SK-N-SH (cell line): ENCODE measurements at regions not wholly inside any gene's neighbourhood (a gene's known extent, or its start where the extent isn't known, plus 50 kb on each side); places are given as distances from the start of the nearest gene placed in this dataset.

Source experiments
- CTCF ChIA-PET: fragments of 300-600, 350-600 bp; formaldehyde crosslinking; extraction: SDS; loops from one replicate; lab custom pipeline; 2021; lab: Yijun Ruan, JAX
- POLR2A ChIA-PET: fragments of 350-600 bp; sonication (Branson Sonifier 250); formaldehyde crosslinking; extraction: SDS; loops from one replicate; lab custom pipeline; 2020; ENCODE audit warnings: antibody characterized with exemption, inconsistent platforms; lab: Yijun Ruan, JAX
- DNase-seq: peaks from one replicate; pipeline ENCODE4 v3.0.0; 2012
- H2AFZ ChIP-seq: fragments of 200-600 bp; sonication (generic); 2 replicates; pipeline ENCODE4 v1.8.1; 2016; ENCODE audit warnings: antibody characterized with exemption, mild to moderate bottlenecking, low read depth
- H3F3A ChIP-seq: fragments of 200-600 bp; sonication (generic); replicated peaks from 2 replicates; pipeline ENCODE3; 2016; ENCODE audit warnings: antibody characterized with exemption, mild to moderate bottlenecking; ENCODE audit not compliant: insufficient read depth
- H3K27ac ChIP-seq, 2 experiments: fragments of 200-500 bp in 1 of 2; fragments of 200-600 bp in 1 of 2; sonication (Bioruptor generic) in 1 of 2; sonication (generic), shearing (Covaris generic) in 1 of 2; 2 replicates each; pipeline versions ENCODE4 v1.5.1 to v1.6.1; 2014 to 2016; ENCODE audit warnings: low read depth in 2 of 2, inconsistent platforms in 1 of 2, low read length in 1 of 2, mild to moderate bottlenecking in 1 of 2, mixed read lengths in 1 of 2
- H3K27me3 ChIP-seq: fragments of 200-600 bp; sonication (generic), shearing (Covaris generic); 2 replicates; pipeline ENCODE4 v1.6.1; 2016; ENCODE audit warnings: mixed run types; ENCODE audit not compliant: insufficient read depth
- H3K36me3 ChIP-seq, 2 experiments: fragments of 200-500 bp in 1 of 2; fragments of 200-600 bp in 1 of 2; sonication (Bioruptor generic) in 1 of 2; sonication (generic) in 1 of 2; replicated peaks in 1 of 2; 2 replicates each; pipeline versions ENCODE3 to v1.5.1; 2014 to 2016; ENCODE audit warnings: low read length in 1 of 2, mild to moderate bottlenecking in 1 of 2; ENCODE audit not compliant: insufficient read depth in 2 of 2, control insufficient read depth in 1 of 2
- H3K4me1 ChIP-seq, 2 experiments: fragments of 200-500 bp in 1 of 2; fragments of 200-600 bp in 1 of 2; sonication (Bioruptor generic) in 1 of 2; sonication (generic), shearing (Covaris generic) in 1 of 2; 2 replicates each; pipeline versions ENCODE4 v1.5.1 to v1.6.1; 2014 to 2016; ENCODE audit warnings: low read depth in 1 of 2, low read length in 1 of 2, mixed run types in 1 of 2; ENCODE audit not compliant: insufficient read depth in 2 of 2, control insufficient read depth in 1 of 2
- H3K4me2 ChIP-seq: fragments of 200-600 bp; sonication (generic), shearing (Covaris generic); 2 replicates; pipeline ENCODE4 v1.6.1; 2017; ENCODE audit warnings: mixed run types
- H3K4me3 ChIP-seq, 2 experiments: fragments of 200-500 bp in 1 of 2; fragments of 200-600 bp in 1 of 2; sonication (Bioruptor generic) in 1 of 2; sonication (generic), shearing (Covaris generic) in 1 of 2; 2 replicates each; pipeline versions ENCODE4 v1.5.1 to v1.8.1; 2014 to 2016; ENCODE audit warnings: low read depth in 2 of 2, inconsistent platforms in 1 of 2, low read length in 1 of 2, mild to moderate bottlenecking in 1 of 2, mixed read lengths in 1 of 2, moderate library complexity in 1 of 2
- H3K79me2 ChIP-seq: fragments of 200-600 bp; sonication (generic); 2 replicates; pipeline ENCODE4 v1.8.1; 2017; ENCODE audit warnings: mild to moderate bottlenecking; ENCODE audit not compliant: insufficient read depth
- H3K9ac ChIP-seq: fragments of 200-600 bp; sonication (generic); 2 replicates; pipeline ENCODE4 v1.6.1; 2017; ENCODE audit warnings: mixed run types
- H3K9me2 ChIP-seq: fragments of 200-600 bp; sonication (generic); 2 replicates; pipeline ENCODE4 v1.6.1; 2017; ENCODE audit warnings: mixed run types
- H3K9me3 ChIP-seq: fragments of 200-600 bp; sonication (generic); 2 replicates; pipeline ENCODE4 v1.6.1; 2017; ENCODE audit warnings: mixed run types, mild to moderate bottlenecking, moderate library complexity
- H4K20me1 ChIP-seq: fragments of 200-600 bp; sonication (generic); 2 replicates; pipeline ENCODE4 v1.6.1; 2017; ENCODE audit warnings: mild to moderate bottlenecking, mixed run types; ENCODE audit not compliant: insufficient read depth
- CHD2 ChIP-seq: fragments of 150-350 bp; IDR thresholded peaks from 2 replicates; pipeline ENCODE4 v1.6.1; 2018; ENCODE audit warnings: low read length; ENCODE audit not compliant: partially characterized antibody
- ELF1 ChIP-seq: IDR thresholded peaks from 2 replicates; pipeline ENCODE4 v1.4.0; 2012
- FOSL2 ChIP-seq: IDR thresholded peaks from 2 replicates; pipeline ENCODE4 v1.4.0; 2012; ENCODE audit warnings: low read depth, mild to moderate bottlenecking, moderate library complexity, borderline replicate concordance
- FOXJ3 ChIP-seq: sonication (generic); formaldehyde crosslinking; IDR thresholded peaks from 2 replicates; pipeline ENCODE4 v1.5.1; 2020; ENCODE audit warnings: mild to moderate bottlenecking, missing genetic modification reagents
- FOXM1 ChIP-seq: IDR thresholded peaks from 2 replicates; pipeline ENCODE4 v1.4.0; 2012; ENCODE audit warnings: low read depth, mild to moderate bottlenecking
- NFIC ChIP-seq: IDR thresholded peaks from 2 replicates; pipeline ENCODE4 v1.4.0; 2012; ENCODE audit warnings: borderline replicate concordance
- NRF1 ChIP-seq: IDR thresholded peaks from 2 replicates; pipeline ENCODE4 v1.6.1; 2012; ENCODE audit warnings: low read depth, mild to moderate bottlenecking, low read length
- RAD21 ChIP-seq: IDR thresholded peaks from 2 replicates; pipeline ENCODE4 v1.6.1; 2012; ENCODE audit warnings: mild to moderate bottlenecking, low read length
- RCOR1 ChIP-seq: fragments of 150-350 bp; IDR thresholded peaks from 2 replicates; pipeline ENCODE4 v1.6.1; 2017; ENCODE audit warnings: antibody characterized with exemption, low read length
- REST ChIP-seq: IDR thresholded peaks from 2 replicates; pipeline ENCODE4 v1.6.1; 2012; ENCODE audit warnings: mild to moderate bottlenecking, low read depth, low read length, moderate library complexity
- RXRA ChIP-seq: IDR thresholded peaks from 2 replicates; pipeline ENCODE4 v1.4.0; 2012; ENCODE audit warnings: low read depth, mild to moderate bottlenecking, borderline replicate concordance
- SIN3A ChIP-seq: IDR thresholded peaks from 2 replicates; pipeline ENCODE4 v1.6.1; 2012; ENCODE audit warnings: low read depth, mild to moderate bottlenecking, low read length, moderate library complexity, borderline replicate concordance
- SMC3 ChIP-seq: IDR thresholded peaks from 2 replicates; pipeline ENCODE4 v1.6.1; 2012; ENCODE audit warnings: low read depth, low read length, improper control_type of control experiment
- YY1 ChIP-seq: IDR thresholded peaks from 2 replicates; pipeline ENCODE4 v1.4.0; 2012; ENCODE audit warnings: low read depth, mild to moderate bottlenecking
- WGBS: methylation state at CpG from one replicate; pipeline ENCODE4 v1.1.6; 2017; ENCODE audit warnings: low lambda C conversion rate; 5-methylcytosine and 5-hydroxymethylcytosine counted together
- TF ChIP-seq, protein P1 (sequence below): fragments of 150-350 bp; IDR thresholded peaks from 2 replicates; pipeline ENCODE4 v1.6.1; 2017; ENCODE audit warnings: antibody characterized with exemption, low read length, low read depth, borderline replicate concordance
- TF ChIP-seq, protein P2 (sequence below): fragments of 200-600 bp; sonication (generic); IDR thresholded peaks from 2 replicates; pipeline ENCODE4 v1.6.1; 2017; ENCODE audit warnings: antibody characterized with exemption, mild to moderate bottlenecking, moderate library complexity
- TF ChIP-seq, protein P3 (sequence below): fragments of 150-350 bp; IDR thresholded peaks from 2 replicates; pipeline ENCODE4 v1.6.1; 2016; ENCODE audit warnings: mild to moderate bottlenecking, low read depth, low read length
- TF ChIP-seq, protein P4 (sequence below): IDR thresholded peaks from 2 replicates; pipeline ENCODE4 v1.4.0; 2012; ENCODE audit warnings: low read depth, borderline replicate concordance
- TF ChIP-seq, protein P5 (sequence below): IDR thresholded peaks from 2 replicates; pipeline ENCODE4 v1.4.0; 2012; ENCODE audit warnings: low read depth

DNA sequence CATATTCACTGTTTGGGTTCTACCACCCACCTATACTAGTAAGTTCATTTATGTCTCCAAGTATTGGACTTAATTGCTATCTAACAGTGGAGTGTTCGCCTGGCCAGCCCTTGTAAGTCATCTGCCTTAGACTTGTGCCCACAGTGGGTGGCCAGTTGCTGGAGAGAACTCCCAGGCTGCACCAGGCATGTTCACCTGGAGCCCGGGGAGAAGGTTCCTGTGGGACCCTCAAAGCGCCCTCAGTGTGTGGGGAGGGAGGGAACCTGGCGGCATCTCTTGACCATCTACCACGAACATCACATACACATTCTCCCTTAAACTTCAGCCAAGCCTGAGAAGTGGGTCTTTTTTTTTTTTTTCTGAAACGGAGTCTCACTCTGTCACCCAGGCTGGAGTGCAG is 138.1 kb downstream of the CPZ start:
- DNase-seq, result no peak
- H3K27ac ChIP-seq, result no peak overlapping the region
- POLR2A ChIA-PET, result no interaction called here
- H3K79me2 ChIP-seq, result no peaks in the 10 kb centered on the region
- TF ChIP-seq, protein P1, sequence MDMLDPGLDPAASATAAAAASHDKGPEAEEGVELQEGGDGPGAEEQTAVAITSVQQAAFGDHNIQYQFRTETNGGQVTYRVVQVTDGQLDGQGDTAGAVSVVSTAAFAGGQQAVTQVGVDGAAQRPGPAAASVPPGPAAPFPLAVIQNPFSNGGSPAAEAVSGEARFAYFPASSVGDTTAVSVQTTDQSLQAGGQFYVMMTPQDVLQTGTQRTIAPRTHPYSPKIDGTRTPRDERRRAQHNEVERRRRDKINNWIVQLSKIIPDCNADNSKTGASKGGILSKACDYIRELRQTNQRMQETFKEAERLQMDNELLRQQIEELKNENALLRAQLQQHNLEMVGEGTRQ, result no peak
- TF ChIP-seq CHD2, result no peak
- TF ChIP-seq NFIC, result no peak
- TF ChIP-seq RCOR1, result no peak
- TF ChIP-seq FOSL2, result no peak
- no peak for TF ChIP-seq YY1
- TF ChIP-seq RAD21, result no peak
- TF ChIP-seq, protein P2, sequence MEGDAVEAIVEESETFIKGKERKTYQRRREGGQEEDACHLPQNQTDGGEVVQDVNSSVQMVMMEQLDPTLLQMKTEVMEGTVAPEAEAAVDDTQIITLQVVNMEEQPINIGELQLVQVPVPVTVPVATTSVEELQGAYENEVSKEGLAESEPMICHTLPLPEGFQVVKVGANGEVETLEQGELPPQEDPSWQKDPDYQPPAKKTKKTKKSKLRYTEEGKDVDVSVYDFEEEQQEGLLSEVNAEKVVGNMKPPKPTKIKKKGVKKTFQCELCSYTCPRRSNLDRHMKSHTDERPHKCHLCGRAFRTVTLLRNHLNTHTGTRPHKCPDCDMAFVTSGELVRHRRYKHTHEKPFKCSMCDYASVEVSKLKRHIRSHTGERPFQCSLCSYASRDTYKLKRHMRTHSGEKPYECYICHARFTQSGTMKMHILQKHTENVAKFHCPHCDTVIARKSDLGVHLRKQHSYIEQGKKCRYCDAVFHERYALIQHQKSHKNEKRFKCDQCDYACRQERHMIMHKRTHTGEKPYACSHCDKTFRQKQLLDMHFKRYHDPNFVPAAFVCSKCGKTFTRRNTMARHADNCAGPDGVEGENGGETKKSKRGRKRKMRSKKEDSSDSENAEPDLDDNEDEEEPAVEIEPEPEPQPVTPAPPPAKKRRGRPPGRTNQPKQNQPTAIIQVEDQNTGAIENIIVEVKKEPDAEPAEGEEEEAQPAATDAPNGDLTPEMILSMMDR, result no peak
- no peak for TF ChIP-seq FOXJ3 (CRISPR knock-in tag)
- TF ChIP-seq, protein P3, sequence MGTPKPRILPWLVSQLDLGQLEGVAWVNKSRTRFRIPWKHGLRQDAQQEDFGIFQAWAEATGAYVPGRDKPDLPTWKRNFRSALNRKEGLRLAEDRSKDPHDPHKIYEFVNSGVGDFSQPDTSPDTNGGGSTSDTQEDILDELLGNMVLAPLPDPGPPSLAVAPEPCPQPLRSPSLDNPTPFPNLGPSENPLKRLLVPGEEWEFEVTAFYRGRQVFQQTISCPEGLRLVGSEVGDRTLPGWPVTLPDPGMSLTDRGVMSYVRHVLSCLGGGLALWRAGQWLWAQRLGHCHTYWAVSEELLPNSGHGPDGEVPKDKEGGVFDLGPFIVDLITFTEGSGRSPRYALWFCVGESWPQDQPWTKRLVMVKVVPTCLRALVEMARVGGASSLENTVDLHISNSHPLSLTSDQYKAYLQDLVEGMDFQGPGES, result no peak
- TF ChIP-seq ELF1, result no peak
- no peak for TF ChIP-seq SMC3
- H3K9ac ChIP-seq, result no peak overlapping the region
- no peaks in the 10 kb centered on the region for H3K27me3 ChIP-seq
- H4K20me1 ChIP-seq, result no peaks in the 10 kb centered on the region
- 44% methylated on average over 6 of the region's 6 CpGs for whole genome bisulfite sequencing
- no peaks in the 10 kb centered on the region for H3F3A ChIP-seq
- H3K4me2 ChIP-seq, result no peak overlapping the region
- H3K36me3 ChIP-seq, result no peaks in the 10 kb centered on the region
- H3K4me1 ChIP-seq, result peaks cover 0 to 6% of the 10 kb centered on the region in 2 experiments; a peak in 1 of 4 replicates
- no peak overlapping the region for H2AFZ ChIP-seq
- no peaks in the 10 kb centered on the region for H3K9me2 ChIP-seq
- CTCF ChIA-PET, result no interaction called here
- no peaks in the 10 kb centered on the region for H3K9me3 ChIP-seq
- no peak overlapping the region for H3K4me3 ChIP-seq

DNA sequence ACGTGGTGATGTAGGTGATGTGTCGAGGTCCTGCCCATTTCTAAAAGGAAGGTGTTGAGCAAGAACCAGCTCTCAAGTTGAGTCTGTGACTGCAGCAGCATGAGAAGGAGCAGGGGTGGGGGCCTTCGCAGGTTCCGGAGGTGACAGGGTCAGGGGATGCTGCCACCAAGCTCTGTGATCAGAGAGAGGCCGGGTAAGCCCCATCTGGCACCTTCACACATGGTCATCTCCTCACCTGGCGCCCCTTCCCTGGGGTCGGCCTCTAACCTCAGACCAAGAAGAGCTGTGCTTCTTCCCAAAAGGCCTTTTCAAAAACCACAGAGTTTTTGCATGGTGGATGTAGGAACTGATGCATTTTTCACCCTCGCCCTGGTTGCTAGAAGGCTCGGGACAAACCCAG is 137.6 kb downstream of the CPZ start:
- Histone ChIP-seq H3F3A (no peaks in the 10 kb centered on the region), H3K4me1 (peaks cover 0 to 11% of the 10 kb centered on the region in 2 experiments; a peak in 1 of 4 replicates), H3K79me2 (no peaks in the 10 kb centered on the region), H3K4me2 (no peak overlapping the region), H3K4me3 (no peak overlapping the region), H3K9me3 (no peaks in the 10 kb centered on the region), H4K20me1 (no peaks in the 10 kb centered on the region), H3K36me3 (no peaks in the 10 kb centered on the region), H3K27me3 (no peaks in the 10 kb centered on the region), H2AFZ (no peak overlapping the region), H3K9ac (no peak overlapping the region), H3K9me2 (no peaks in the 10 kb centered on the region), H3K27ac (no peak overlapping the region)
- CTCF ChIA-PET, result no interaction called here
- POLR2A ChIA-PET, result no interaction called here
- DNase-seq, result no peak
- WGBS, result 57% methylated on average over 8 of the region's 9 CpGs
- TF ChIP-seq RXRA (no peak), FOSL2 (no peak), NFIC (no peak), NRF1 (no peak), FOXM1 (no peak), REST (no peak), SIN3A (no peak), FOXJ3 (CRISPR knock-in tag) (no peak), CHD2 (no peak)
- TF ChIP-seq, protein P4, sequence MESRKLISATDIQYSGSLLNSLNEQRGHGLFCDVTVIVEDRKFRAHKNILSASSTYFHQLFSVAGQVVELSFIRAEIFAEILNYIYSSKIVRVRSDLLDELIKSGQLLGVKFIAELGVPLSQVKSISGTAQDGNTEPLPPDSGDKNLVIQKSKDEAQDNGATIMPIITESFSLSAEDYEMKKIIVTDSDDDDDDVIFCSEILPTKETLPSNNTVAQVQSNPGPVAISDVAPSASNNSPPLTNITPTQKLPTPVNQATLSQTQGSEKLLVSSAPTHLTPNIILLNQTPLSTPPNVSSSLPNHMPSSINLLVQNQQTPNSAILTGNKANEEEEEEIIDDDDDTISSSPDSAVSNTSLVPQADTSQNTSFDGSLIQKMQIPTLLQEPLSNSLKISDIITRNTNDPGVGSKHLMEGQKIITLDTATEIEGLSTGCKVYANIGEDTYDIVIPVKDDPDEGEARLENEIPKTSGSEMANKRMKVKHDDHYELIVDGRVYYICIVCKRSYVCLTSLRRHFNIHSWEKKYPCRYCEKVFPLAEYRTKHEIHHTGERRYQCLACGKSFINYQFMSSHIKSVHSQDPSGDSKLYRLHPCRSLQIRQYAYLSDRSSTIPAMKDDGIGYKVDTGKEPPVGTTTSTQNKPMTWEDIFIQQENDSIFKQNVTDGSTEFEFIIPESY, result no peak
- TF ChIP-seq, protein P5, sequence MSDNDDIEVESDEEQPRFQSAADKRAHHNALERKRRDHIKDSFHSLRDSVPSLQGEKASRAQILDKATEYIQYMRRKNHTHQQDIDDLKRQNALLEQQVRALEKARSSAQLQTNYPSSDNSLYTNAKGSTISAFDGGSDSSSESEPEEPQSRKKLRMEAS, result no peak
